ENCODE measurements at regions not wholly inside any gene's neighbourhood (a gene's known extent, or its start where the extent isn't known, plus 50 kb on each side); places are given as distances from the start of the nearest gene placed in this dataset.
A peak's percentile ranks its signal among the peaks of the same experiment; 100 is the strongest.
"Not testable (repeated sequence)": the region's sequence is repeated elsewhere in the genome, so short reads cannot be mapped to it uniquely, and the experiment has no call there.

DNA sequence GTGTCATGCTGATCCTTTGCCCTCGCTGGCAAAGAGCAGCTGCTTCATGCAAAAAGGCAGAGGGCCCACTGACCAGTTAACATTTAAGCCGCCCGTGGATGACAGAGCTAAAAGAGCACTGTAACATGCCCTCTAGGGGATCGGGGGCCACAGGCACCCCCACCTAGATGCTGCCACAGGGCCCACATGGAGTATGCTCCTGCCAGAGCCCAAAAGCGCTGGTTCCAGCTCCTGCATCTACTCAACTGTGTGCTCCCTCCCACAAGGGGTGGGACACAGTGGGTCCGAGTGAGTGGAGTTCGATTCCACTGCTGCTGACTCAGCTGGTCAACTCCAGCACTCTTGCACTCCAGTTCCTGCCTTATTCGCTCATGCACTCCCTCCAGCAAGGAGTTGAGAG is 199.8 kb upstream of the CNTNAP2 start:
- no peak for FAIRE-seq

DNA sequence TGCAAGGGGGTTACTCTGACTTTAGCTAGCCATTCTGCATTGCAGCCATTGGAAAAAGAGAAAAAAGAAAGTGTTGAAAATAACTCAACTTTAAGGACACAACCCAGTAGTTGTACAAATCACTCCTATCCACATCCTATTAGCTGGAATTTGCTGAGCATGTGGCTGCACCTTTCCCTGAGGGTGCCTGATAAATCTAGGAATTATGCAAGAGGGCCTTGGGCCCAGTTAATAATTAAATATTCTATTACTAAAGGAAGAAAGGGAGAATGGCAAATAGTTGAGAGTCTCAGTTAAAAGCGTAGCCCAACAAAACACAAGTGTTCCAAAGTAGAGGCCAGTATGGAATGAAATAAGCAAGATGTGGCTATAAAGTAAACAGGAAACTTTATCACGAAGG is 200.9 kb upstream of the CNTNAP2 start:
- no peak for FAIRE-seq

DNA sequence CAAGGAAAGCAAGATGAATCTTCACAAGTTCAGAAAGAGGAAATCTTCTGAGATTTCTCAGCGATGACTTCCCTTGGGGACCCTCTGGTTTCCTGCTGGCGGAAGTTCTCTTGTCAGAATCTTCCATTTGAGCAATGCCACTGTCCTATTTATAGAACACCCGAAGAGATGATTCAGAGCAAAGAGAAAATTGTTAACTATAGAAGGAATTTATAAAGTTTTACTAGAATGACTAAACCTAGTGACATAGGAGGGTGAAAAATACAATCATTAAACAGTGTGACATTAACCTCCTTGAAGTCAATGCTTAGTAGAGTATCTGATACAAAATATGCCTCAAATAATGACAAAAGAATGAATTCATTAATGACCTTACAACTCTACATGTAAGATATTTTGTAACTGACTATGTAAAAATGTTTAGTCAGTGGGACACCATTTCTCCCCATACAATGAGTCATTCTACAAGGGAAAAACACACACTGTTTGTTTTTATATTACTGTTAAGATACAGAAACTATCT is 206.5 kb upstream of the CNTNAP2 start:
- FAIRE-seq = no peak

DNA sequence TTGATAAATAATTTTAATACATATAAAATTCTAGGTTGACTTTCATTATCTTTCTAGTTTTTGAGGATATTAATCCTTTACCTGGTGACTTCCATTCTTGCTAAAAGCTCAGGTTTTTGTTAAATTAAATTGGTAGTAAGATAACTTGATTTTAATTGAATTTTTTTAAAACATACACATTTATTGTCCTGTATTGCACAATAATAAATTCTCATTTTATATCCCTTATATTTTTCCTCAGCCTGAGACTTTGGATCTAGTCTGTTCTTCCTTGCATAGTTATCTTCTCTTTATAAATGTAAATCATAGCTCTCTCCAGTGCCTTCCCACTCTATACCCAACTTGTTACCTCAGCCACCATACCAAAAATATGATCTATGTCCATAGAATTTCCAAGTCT is 212.9 kb upstream of the CNTNAP2 start:
- FAIRE-seq = peak; percentile 80

DNA sequence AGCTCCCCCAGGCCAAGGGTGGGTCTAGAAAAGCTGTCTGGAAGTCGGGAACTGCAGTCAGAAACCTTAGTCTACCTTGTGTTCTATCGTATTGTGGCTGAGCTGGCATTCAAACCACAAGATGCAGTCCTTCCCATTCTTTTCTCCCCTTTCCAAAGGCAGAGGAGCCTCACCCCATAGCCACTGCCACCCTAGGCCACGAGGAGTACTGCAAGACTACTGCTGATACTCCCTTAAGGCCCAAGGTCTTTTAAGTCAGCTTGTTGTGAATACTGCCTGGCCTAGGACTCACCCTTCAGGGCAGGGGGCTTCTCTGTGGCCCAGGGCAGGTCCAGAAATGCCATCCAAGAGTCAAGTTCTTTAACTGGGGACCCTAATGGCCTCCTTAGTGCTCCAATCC is 214.5 kb upstream of the CNTNAP2 start:
- no peak for FAIRE-seq

DNA sequence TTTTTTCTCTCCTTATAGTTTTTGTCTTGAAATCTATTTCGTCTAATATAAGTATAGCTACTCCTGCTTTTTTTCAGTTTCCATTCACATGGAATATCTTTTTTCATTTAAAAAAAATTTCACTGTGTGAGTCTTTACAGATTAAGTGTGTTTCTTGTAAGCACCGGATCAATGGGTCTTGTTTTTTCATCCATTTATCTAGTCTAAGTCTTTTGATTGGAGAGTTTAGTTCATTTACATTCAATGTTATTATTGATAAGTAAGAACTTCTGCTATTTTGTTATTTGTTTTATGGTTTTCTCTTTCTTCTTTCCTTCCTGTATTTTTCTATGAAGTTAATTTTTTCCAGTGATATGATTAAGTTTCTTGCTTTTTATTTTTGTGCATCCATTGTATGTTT is 216.7 kb upstream of the CNTNAP2 start:
- FAIRE-seq = no peak

DNA sequence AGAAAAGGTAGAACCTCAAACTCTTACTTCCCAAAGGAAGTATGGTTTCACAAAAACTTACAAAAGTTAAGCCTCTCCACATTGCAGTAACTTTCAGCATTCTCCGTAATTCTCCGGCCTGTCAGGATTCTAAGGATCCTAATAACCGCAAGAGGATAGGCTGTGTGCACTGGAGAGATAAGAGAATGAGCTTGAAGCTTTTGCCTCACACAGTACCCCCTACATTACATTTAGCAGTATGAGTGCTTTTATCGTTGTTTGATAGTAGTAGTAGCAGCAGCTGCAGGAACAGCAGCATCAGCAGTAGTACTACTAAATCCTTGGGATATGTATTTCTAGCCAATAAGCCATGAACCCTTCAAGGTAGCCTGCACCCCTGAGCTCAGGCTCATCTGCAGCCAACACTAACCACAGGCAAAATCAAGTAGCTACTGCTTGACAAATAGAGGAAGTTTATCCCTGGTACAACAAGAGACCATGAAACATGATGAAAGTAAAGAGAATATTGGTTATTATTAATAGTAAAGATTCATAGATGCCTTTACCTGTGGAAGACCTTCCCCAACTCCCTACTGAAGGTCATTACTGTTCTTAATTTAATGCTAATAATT is 222.6 kb upstream of the CNTNAP2 start:
- FAIRE-seq = no peak

DNA sequence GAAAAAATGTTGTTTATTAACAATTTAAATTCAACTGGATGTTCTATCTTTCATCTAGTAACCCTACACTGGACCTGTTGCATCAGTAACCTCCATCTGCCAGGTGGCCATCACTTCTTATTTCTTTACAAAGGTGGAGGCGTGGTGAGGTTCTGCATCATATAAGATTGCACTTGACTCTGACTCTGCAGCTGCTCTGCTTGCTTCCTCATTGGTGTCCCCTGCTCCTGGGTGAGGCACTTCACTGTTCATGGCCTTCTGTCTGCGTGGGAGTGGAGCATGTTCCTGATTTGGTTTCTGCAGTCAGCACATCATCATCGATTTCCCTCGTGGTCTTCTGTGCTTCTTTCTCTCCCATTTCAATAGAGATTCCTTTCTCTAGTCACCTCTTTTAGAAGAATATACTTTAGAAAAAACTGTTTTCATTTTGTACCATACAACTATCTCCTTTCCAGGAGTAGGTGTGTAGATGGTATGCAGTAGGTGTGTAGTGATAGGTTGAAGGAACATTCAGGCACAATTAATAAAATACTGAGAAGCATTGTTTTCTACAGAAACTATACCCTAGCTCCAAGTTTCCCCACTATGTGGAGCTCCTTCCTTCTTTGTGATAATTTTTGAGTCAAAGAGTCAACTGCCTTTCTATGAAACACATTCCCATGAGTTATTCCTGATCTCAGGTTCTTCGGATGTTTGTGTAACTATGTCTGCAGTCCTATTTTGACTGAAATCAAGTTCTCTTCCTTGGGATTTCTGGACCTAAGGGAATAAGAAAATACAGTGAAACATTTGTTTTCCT is 231.7 kb upstream of the CNTNAP2 start:
- FAIRE-seq = no peak

DNA sequence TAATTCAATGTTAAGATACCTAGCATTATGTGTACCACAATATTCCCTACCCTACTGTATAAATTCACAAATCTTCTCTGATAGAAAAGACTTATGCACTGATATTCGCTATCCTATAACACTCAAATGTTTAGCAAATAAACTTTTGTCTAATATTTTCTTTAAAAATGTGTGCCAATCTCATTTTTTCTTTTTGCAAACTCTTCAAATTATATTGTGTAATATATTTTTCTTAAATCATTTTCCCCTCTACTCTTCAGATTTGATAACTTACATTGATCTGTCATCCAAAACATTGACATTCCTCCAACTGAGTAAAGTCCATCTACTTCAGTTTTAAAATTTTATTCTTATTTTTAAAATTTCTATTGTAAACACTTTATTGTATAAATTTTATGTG is 240.2 kb upstream of the CNTNAP2 start:
- peak; percentile 74 for FAIRE-seq

DNA sequence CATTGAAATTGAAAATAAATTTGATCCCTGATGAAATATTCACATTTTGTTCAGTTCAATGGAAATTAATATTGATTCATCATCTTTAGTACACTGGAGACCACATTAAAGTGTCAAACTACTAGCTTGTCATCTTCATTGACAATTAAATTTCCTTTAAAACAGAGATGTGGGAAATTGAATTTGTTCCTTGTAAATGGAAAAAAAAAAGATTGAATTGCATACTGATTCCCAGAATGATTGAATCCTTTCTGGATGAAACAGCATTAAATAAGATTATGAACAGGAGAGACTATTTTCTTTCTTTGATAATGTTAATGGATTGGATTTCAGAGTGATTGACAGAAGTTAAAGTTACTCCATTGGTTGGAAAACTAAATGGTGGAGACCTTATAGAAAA is 241.3 kb upstream of the CNTNAP2 start:
- FAIRE-seq = no peak

DNA sequence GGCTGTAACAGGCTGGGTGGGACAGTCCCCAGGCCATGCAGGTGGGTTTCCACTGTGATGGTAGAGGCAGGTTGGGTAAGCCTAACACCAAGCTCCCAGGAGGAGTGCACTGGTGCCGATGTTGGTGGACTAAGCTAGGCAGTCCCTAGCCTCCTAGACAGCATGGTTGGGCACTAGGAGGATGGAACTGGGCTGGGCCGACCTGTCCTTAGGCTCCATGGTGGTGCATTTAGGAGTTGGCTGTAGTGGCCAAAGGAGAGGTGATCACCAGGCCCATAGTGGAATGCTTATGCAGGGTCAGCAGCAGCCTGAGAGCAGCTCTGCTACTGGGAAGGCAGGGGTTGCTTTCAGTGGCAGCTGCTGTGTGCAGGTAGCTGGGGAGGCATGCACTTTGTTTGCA is 247.7 kb upstream of the CNTNAP2 start:
- no peak for FAIRE-seq

DNA sequence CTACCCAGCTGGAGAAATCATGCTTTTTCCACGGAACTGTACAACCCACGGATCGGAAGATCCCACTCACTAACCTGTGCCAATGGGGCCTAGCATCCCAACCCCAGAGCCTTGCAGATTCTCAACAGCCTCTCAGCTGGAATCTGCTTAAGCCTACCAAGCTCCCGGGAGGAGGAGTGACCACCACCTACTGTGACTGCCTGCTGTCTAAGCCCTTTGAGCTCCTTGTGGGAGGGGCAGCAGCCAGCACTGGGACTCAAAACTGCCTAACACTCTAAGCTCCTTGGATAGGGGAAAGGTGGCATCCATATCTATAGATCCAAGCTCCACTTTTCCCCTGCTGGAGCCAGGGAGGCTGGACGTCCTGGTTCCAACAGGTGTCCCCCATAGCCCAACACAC is 254.4 kb upstream of the CNTNAP2 start:
- FAIRE-seq = no peak

DNA sequence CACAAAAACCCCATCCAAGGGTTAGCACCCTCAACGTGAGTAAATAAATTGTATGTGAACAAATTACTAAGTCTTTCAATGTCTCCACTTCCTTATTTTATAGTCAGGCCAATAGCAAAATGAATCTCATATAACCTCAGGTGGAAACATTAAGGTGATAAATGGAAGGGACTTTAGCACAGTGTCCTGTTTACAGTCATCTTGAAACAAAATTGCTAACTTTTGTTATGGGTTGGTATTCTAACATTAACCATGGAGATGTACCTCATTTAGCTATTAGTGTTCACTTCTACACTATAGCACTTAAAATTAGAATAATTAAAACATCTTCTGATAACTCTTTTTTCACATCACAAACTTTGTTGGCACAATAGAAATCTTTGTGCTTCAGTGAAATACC is 255.8 kb upstream of the CNTNAP2 start:
- no peak for FAIRE-seq

DNA sequence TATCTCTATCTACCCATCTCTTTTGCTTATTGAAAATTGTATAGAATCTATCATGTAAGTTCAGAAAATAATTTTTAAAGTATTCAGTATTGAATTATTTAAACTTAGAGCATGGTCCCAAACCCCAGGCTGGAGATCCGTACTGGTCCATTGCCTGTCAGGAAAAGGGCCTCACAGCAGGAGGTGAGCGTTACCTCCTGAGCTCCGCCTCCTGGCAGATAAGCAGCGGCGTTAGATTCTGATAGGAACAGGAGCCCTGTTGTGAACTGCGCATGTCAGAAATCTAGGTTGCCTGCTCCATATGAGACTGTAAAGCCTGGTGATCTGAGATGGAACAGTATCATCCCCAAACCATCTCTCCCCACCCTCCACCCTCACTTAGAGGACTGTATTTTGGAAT is 266.0 kb upstream of the CNTNAP2 start:
- no peak for FAIRE-seq

DNA sequence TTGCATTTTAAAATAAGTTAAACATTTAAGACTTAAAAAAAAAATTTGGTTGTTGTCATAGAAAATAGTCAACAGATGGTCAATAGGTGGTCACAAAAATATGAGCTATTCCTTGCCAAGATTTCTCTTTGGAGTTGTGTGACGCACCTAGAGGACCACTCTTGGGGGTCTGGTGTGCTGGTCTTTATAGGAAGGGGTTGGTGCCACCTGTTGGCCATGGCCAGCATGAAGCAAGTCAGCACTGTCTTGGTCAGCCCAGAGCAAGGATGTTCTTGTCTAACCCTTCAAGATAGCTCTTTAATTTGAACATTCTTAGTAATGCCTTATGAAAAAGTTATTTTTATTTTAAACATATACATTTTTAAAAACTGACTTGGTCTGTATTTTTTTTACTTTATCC is 267.9 kb upstream of the CNTNAP2 start:
- no peak for FAIRE-seq

DNA sequence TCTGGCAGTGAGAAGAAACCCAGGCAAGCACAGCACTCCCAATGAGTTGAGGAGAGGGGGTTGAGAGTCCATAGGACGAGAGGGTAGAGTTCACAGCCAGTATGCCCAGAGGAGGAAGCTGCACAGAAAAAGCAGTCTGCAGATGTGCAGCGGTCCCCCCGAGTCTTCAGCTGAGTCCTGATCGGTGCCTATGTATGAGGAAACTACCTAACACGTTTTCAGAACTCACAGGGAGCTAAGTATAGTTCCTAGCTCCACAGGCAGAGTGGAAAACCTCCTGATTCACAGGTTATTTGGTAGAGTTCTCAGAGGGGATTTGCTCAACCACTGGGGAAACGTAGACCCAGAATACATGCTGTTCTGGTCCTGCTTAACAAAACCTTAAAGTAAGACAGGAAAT is 271.3 kb upstream of the CNTNAP2 start:
- FAIRE-seq = no peak

DNA sequence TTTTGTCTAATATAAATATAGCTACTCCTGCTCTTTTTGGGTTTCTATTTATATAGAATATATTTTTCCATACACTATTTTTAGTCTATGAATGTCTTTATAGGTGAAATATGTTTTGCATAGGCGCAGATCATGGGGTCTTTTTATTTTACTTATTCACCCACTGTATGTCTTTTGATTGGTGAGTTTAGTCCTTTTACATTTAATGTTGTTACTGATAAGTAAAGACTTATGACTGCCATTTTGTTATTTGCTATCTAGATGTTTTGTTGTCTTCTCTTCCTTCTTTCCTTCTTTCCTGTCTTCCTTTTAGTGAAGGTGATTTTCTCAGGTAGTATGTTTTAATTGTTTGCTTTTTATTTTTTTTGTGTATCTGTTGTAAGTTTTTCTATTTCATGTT is 276.8 kb upstream of the CNTNAP2 start:
- FAIRE-seq = peak; percentile 11

DNA sequence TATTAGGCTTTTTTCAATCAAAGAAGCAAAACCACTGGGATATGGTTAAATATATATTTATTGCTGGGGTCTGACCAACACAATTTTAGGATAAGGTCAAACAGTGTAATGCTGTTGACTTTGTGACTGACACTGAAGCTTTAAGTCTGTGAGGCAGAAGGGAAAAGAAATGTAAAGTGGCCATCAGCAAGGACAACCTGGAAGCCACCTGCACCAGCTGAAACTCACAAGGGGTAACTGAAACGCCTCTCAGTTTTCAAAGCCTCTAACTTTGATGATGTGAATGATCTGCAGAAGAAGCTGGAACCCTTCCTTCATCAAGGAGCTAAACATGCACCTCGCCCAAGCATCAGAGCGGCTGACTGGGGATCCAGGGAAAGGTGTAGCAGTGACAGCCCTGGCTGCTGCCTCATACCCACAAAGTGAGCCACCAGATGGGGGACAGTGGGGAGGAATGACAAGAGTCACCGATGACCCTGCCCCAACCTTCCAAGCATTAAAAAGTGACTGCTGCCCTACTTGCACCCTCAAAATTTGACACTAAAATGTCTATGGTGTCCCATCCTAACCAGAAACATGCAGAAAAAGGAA is 284.9 kb upstream of the CNTNAP2 start:
- no peak for FAIRE-seq

DNA sequence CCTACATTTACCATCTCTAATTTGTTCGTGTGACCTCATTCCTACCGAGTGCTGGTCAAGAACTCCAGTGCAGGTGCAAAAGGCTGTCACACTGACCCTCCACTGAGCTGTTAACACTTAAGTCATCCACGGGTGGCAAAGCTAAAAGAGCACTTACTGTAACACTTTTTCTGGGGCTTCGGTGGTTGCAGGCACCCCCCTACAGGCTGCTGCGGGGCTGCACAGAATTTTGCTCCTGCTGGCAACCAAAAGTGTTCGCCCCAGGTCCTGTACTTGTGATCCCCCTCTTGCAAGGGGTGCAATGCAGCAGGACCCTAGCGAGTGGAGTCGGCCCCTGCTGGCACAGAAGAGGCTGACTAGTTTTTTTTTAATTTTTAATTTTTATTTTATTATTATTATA is 298.9 kb upstream of the CNTNAP2 start:
- no peak for FAIRE-seq

DNA sequence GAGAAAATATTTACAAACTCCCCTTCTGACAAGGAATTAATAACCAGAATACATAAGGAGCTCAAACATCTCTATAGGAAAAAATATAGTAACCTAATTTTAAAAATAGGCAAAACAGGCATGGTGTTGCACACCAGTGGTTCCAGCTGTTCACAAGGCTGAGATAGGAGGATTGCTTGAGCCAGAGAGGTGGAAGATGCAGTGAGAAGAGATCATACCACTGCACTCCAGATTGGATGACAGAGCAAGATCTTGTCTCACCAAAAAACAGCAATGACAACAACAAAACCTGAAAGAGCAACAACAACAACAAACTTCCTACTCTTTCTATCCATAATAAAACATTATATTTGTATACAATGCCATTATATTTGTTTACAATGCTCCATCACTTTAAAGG is 304.4 kb upstream of the CNTNAP2 start:
- FAIRE-seq = no peak

DNA sequence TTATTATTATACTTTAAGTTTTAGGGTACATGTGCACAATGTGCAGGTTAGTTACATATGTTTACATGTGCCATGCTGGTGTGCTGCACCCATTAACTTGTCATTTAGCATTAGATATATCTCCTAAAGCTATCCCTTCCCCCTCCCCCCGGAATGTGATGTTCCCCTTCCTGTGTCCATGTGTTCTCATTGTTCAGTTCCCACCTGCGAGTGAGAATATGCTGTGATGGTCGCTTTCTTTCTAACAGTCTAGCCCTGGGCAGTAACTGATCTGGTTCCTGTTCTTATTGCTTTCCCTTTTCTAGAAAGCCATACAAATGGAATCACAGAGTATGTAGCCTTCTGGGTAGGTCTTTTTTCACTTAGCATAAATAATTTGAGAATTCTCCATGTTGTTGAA is 311.1 kb upstream of the CNTNAP2 start:
- not testable (repeated sequence) for FAIRE-seq

DNA sequence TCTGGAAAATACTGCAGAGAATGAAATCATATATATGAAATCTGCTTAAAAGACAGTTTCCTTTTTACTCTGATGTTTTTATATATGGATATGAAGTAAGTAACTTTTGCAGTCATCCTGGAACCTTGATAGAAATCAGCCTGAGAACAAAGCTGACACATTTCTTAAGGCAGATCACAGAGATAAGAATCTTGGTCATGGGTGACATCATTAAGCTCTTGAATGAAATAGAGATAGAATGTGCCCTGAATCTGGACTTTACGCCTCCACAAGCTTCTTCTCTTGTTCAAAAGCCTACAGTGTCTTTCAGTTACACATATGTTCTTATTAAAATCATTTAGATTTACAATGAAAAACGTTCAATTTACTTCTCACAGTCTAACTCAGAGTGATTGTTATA is 319.1 kb upstream of the CNTNAP2 start:
- no peak for FAIRE-seq

DNA sequence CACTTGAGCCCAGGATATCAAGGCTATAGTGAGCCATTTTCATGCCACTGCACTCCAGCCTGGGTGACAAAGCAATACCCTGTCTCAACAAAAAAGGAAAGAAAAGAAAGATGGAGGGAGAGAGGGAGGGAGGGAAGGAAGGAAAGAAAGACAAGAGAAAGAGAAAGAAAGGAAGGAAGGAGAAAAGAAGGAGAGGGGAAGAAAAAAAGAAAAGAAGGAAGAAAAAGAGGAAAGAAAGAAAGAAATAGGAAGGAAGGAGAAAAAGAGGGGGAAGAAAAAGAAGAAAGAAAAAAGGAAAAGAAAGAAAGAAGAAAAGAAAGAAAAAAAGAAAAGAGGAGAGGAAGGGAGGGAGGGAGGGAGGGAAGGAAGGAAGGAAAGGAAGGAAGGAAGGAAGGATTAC is 321.5 kb upstream of the CNTNAP2 start:
- no peak for FAIRE-seq

Measured in A204.1 (cell line).